HG03060 (cell line): ENCODE measurements at regions not wholly inside any gene's neighbourhood (a gene's known extent, or its start where the extent isn't known, plus 50 kb on each side); places are given as distances from the start of the nearest gene placed in this dataset.

Source experiments
- ATAC-seq: cut with Tn5 transposase; IDR thresholded peaks from one replicate; pipeline ENCODE4 v1.9.1; 2021; ENCODE audit warnings: low read depth, moderate number of reproducible peaks; ENCODE audit not compliant: unreplicated experiment

- ATAC-seq: no peak
Observed at GRCh38 chr14:105837349-105838063, 311.1 kb downstream of the TMEM121 start.

GRCh38 chr14:105838107-105838506, 311.7 kb downstream of the TMEM121 start:
- ATAC-seq: no peak

GRCh38 chr14:105838591-105839424, 312.4 kb downstream of the TMEM121 start:
- no peak for ATAC-seq

- ATAC-seq: no peak
Observed at GRCh38 chr14:105839425-105840265, 313.3 kb downstream of the TMEM121 start.

- ATAC-seq: no peak
Observed at GRCh38 chr14:105840266-105841021, 314.1 kb downstream of the TMEM121 start.

GRCh38 chr14:105841022-105842009, 314.9 kb downstream of the TMEM121 start:
- no peak for ATAC-seq

GRCh38 chr14:105842105-105842504, 315.7 kb downstream of the TMEM121 start:
- no peak for ATAC-seq

GRCh38 chr14:105843444-105844046, 317.2 kb downstream of the TMEM121 start:
- ATAC-seq: no peak

- no peak for ATAC-seq
Observed at GRCh38 chr14:105844047-105844630, 317.8 kb downstream of the TMEM121 start.

GRCh38 chr14:105844810-105845724, 318.7 kb downstream of the TMEM121 start:
- no peak for ATAC-seq

GRCh38 chr14:105845725-105846309, 319.4 kb downstream of the TMEM121 start:
- ATAC-seq: no peak

GRCh38 chr14:105846312-105846711, 319.9 kb downstream of the TMEM121 start:
- no peak for ATAC-seq

GRCh38 chr14:105847400-105847799, 321.0 kb downstream of the TMEM121 start:
- ATAC-seq: no peak

- no peak for ATAC-seq
Observed at GRCh38 chr14:105848570-105848969, 322.2 kb downstream of the TMEM121 start.

- no peak for ATAC-seq
Observed at GRCh38 chr14:105849933-105850626, 323.7 kb downstream of the TMEM121 start.

GRCh38 chr14:105850853-105851581, 324.6 kb downstream of the TMEM121 start:
- no peak for ATAC-seq
